CD14-positive monocyte (primary cell): ENCODE measurements at regions not wholly inside any gene's neighbourhood (a gene's known extent, or its start where the extent isn't known, plus 50 kb on each side); places are given as distances from the start of the nearest gene placed in this dataset.

ENCODE experiments used
- DNase-seq, 3 donors: peaks; one replicate each; pipeline ENCODE4 v3.0.0-alpha.2; 2011 to 2022
- H2AFZ ChIP-seq: 2 replicates; pipeline ENCODE4 v1.6.0; 2012; ENCODE audit warnings: mild to moderate bottlenecking, low read depth, low read length, inconsistent platforms; ENCODE audit not compliant: insufficient read depth, poor library complexity, severe bottlenecking
- H3K27ac ChIP-seq, 2 donors: 1 replicate in 1 of 2; 2 replicates in 1 of 2; pipeline ENCODE4 v1.5.1; 2012 to 2013; ENCODE audit warnings: low read length in 2 of 2, control low read depth in 1 of 2, inconsistent platforms in 1 of 2, low read depth in 1 of 2, mild to moderate bottlenecking in 1 of 2
- H3K27me3 ChIP-seq, 2 donors: one replicate each; pipeline versions ENCODE4 v1.6.0 to v1.6.1; 2011 to 2013; ENCODE audit warnings: low read length in 2 of 2; ENCODE audit not compliant: control insufficient read depth in 2 of 2, insufficient read depth in 2 of 2
- H3K36me3 ChIP-seq, 2 donors: replicated peaks in 1 of 2; 1 replicate in 1 of 2; 2 replicates in 1 of 2; pipeline versions ENCODE4 v1.5.1 to v1.6.1; 2012 to 2013; ENCODE audit warnings: low read length in 2 of 2, control low read depth in 1 of 2, inconsistent platforms in 1 of 2, mild to moderate bottlenecking in 1 of 2; ENCODE audit not compliant: insufficient read depth in 2 of 2, control insufficient read depth in 1 of 2
- H3K4me1 ChIP-seq, 2 donors: 1 replicate in 1 of 2; 2 replicates in 1 of 2; pipeline versions ENCODE4 v1.5.1 to v1.6.1; 2012 to 2013; ENCODE audit warnings: low read length in 2 of 2, control low read depth in 1 of 2, inconsistent platforms in 1 of 2, mild to moderate bottlenecking in 1 of 2, moderate library complexity in 1 of 2; ENCODE audit not compliant: insufficient read depth in 2 of 2, control insufficient read depth in 1 of 2
- H3K4me2 ChIP-seq: replicated peaks from 2 replicates; pipeline ENCODE3; 2012; ENCODE audit warnings: low read length, moderate library complexity, mild to moderate bottlenecking; ENCODE audit not compliant: poor library complexity, severe bottlenecking; ENCODE audit errors: extremely low read depth
- H3K4me3 ChIP-seq, 3 experiments: fragments of 200-600 bp in 1 of 3; sonication (generic) in 1 of 3; replicated peaks in 1 of 3; 1 replicate in 2 of 3; 2 replicates in 1 of 3; pipeline ENCODE4 v1.5.1; 2011 to 2013; ENCODE audit warnings: low read length in 3 of 3, mild to moderate bottlenecking in 3 of 3, control low read depth in 2 of 3, low read depth in 2 of 3, inconsistent platforms in 1 of 3, moderate library complexity in 1 of 3
- H3K79me2 ChIP-seq: 2 replicates; pipeline ENCODE4 v1.6.0; 2012; ENCODE audit warnings: mild to moderate bottlenecking, control low read depth, inconsistent platforms, low read length, moderate library complexity; ENCODE audit not compliant: insufficient read depth
- H3K9ac ChIP-seq: 2 replicates; pipeline ENCODE4 v1.6.0; 2017; ENCODE audit warnings: low read length, mild to moderate bottlenecking; ENCODE audit not compliant: insufficient read depth, poor library complexity, severe bottlenecking
- H3K9me3 ChIP-seq, 2 donors: replicated peaks in 1 of 2; 1 replicate in 1 of 2; 2 replicates in 1 of 2; pipeline versions ENCODE4 v1.5.1 to v1.6.1; 2012 to 2013; ENCODE audit warnings: low read length in 2 of 2, control low read depth in 1 of 2; ENCODE audit not compliant: control insufficient read depth in 1 of 2, insufficient read depth in 1 of 2
- H4K20me1 ChIP-seq: 2 replicates; pipeline ENCODE4 v1.6.0; 2012; ENCODE audit warnings: mild to moderate bottlenecking, low read length, control low read depth, moderate library complexity; ENCODE audit not compliant: insufficient read depth
- H3K27ac Mint-ChIP-seq, 7 donors: one replicate each; pipeline ENCODE4 v1.8.0; 2020; ENCODE audit warnings: mild to moderate bottlenecking in 7 of 7, mixed read lengths in 7 of 7, moderate library complexity in 6 of 7, inconsistent platforms in 2 of 7
- H3K27me3 Mint-ChIP-seq, 3 donors: one replicate each; pipeline ENCODE4 v1.8.0; 2021 to 2022; ENCODE audit warnings: low read depth in 3 of 3, mild to moderate bottlenecking in 3 of 3, mixed read lengths in 3 of 3, moderate library complexity in 3 of 3, inconsistent platforms in 1 of 3
- H3K36me3 Mint-ChIP-seq, 2 donors: one replicate each; pipeline ENCODE4 v1.8.0; 2020; ENCODE audit warnings: mixed read lengths in 2 of 2, inconsistent platforms in 1 of 2, mild to moderate bottlenecking in 1 of 2
- H3K4me1 Mint-ChIP-seq: one replicate; pipeline ENCODE4 v1.8.0; 2020; ENCODE audit warnings: mild to moderate bottlenecking, mixed read lengths
- H3K4me3 Mint-ChIP-seq, 2 donors: one replicate each; pipeline ENCODE4 v1.8.0; 2020; ENCODE audit warnings: mild to moderate bottlenecking in 2 of 2, mixed read lengths in 2 of 2, moderate library complexity in 1 of 2
- H3K9me3 Mint-ChIP-seq, 7 donors: one replicate each; pipeline ENCODE4 v1.8.0; 2020 to 2022; ENCODE audit warnings: mixed read lengths in 7 of 7, mild to moderate bottlenecking in 6 of 7, moderate library complexity in 6 of 7, inconsistent platforms in 2 of 7
- WGBS: methylation state at CpG from one replicate; pipeline ENCODE4 v1.1.5; 2013; ENCODE audit warnings: missing lambda C conversion rate; ENCODE audit not compliant: insufficient coverage; 5-methylcytosine and 5-hydroxymethylcytosine counted together
- intact Hi-C, 2 donors: fragments of 100-400 bp; cut with micrococcal nuclease; formaldehyde crosslinking; loops; one replicate each; pipeline versions ENCODE4 v1.15.0 to v1.15.1; 2023
- TF ChIP-seq, protein P1 (sequence below): fragments of 200-600 bp; IDR thresholded peaks from one replicate; pipeline ENCODE4 v1.8.0; 2022; ENCODE audit warnings: antibody characterized with exemption, mild to moderate bottlenecking

GRCh38 chr15:31155151-31155550 lies 53.6 kb upstream of the TRPM1 start:
- no peak for DNase-seq
- Histone ChIP-seq H3K27me3 (no peaks in the 10 kb centered on the region), H3K9ac (no peak overlapping the region), H3K4me1 (no peaks in the 10 kb centered on the region), H2AFZ (no peak overlapping the region), H4K20me1 (no peaks in the 10 kb centered on the region), H3K9me3 (no peaks in the 10 kb centered on the region), H3K4me3 (no peak overlapping the region), H3K27ac (no peak overlapping the region), H3K79me2 (no peaks in the 10 kb centered on the region), H3K4me2 (no peak overlapping the region), H3K36me3 (no peaks in the 10 kb centered on the region)
- no peaks in the 10 kb centered on the region for H3K4me1 Mint-ChIP-seq
- H3K9me3 Mint-ChIP-seq: peaks cover 0 to 13% (median 0%) of the 10 kb centered on the region in 7 donors
- intact Hi-C loops: no loop called here
- H3K27ac Mint-ChIP-seq: no peak overlapping the region
- H3K36me3 Mint-ChIP-seq: no peaks in the 10 kb centered on the region
- TF ChIP-seq, protein P1, sequence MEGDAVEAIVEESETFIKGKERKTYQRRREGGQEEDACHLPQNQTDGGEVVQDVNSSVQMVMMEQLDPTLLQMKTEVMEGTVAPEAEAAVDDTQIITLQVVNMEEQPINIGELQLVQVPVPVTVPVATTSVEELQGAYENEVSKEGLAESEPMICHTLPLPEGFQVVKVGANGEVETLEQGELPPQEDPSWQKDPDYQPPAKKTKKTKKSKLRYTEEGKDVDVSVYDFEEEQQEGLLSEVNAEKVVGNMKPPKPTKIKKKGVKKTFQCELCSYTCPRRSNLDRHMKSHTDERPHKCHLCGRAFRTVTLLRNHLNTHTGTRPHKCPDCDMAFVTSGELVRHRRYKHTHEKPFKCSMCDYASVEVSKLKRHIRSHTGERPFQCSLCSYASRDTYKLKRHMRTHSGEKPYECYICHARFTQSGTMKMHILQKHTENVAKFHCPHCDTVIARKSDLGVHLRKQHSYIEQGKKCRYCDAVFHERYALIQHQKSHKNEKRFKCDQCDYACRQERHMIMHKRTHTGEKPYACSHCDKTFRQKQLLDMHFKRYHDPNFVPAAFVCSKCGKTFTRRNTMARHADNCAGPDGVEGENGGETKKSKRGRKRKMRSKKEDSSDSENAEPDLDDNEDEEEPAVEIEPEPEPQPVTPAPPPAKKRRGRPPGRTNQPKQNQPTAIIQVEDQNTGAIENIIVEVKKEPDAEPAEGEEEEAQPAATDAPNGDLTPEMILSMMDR: no peak
- 100% methylated on average over 2 of the region's 7 CpGs for WGBS
- peaks cover 0 to 5% (median 2%) of the 10 kb centered on the region in 3 donors for H3K27me3 Mint-ChIP-seq
- no peak overlapping the region for H3K4me3 Mint-ChIP-seq

GRCh38 chr15:31156226-31156625 lies 54.7 kb upstream of the TRPM1 start:
- WGBS: no CpG with 5 or more reads among the region's 1 CpG
- H3K4me3 Mint-ChIP-seq: no peak overlapping the region
- Histone ChIP-seq H4K20me1 (no peaks in the 10 kb centered on the region), H3K4me3 (no peak overlapping the region), H2AFZ (no peak overlapping the region), H3K27me3 (no peaks in the 10 kb centered on the region), H3K36me3 (no peaks in the 10 kb centered on the region), H3K9me3 (no peaks in the 10 kb centered on the region), H3K4me2 (no peak overlapping the region), H3K4me1 (no peaks in the 10 kb centered on the region), H3K9ac (no peak overlapping the region), H3K27ac (no peak overlapping the region), H3K79me2 (no peaks in the 10 kb centered on the region)
- no peak overlapping the region for H3K27ac Mint-ChIP-seq
- peaks cover 0 to 4% (median 3%) of the 10 kb centered on the region in 3 donors for H3K27me3 Mint-ChIP-seq
- TF ChIP-seq, protein P1: no peak
- DNase-seq: no peak
- intact Hi-C loops: no loop called here
- H3K36me3 Mint-ChIP-seq: no peaks in the 10 kb centered on the region
- no peaks in the 10 kb centered on the region for H3K4me1 Mint-ChIP-seq
- peaks cover 0 to 10% (median 0%) of the 10 kb centered on the region in 7 donors for H3K9me3 Mint-ChIP-seq
